WI38 (cell line): ENCODE measurements at regions not wholly inside any gene's neighbourhood (a gene's known extent, or its start where the extent isn't known, plus 50 kb on each side); places are given as distances from the start of the nearest gene placed in this dataset.

Experiments used
- H3K4me3 ChIP-seq: 2 replicates; pipeline ENCODE4 v1.5.1; 2011; ENCODE audit warnings: low read depth, mild to moderate bottlenecking, control low read depth, low read length
- TF ChIP-seq, protein P1 (sequence below): IDR thresholded peaks from 2 replicates; pipeline ENCODE4 v1.5.1; 2012; ENCODE audit warnings: low read depth, mild to moderate bottlenecking, control low read depth, low read length

DNA sequence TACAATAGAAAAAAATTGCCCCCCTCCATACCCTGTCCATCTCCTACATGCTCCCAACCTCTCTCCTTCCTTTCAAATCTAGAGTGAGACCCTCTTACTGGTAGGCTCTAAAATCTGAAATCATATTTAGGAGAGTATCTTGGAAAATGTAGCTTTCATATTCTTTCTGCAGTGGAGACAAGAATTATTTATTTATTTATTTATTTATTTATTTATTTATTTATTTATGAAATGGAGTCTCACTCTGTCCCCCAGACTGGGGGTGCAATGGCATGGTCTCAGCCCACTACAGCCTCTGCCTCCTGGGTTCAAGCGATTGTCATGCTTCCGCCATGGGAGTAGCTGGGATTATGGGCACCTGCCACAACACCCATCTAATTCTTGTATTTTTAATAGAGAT is 174.1 kb upstream of the MYO16 start:
- H3K4me3 ChIP-seq = no peak overlapping the region
- TF ChIP-seq, protein P1, sequence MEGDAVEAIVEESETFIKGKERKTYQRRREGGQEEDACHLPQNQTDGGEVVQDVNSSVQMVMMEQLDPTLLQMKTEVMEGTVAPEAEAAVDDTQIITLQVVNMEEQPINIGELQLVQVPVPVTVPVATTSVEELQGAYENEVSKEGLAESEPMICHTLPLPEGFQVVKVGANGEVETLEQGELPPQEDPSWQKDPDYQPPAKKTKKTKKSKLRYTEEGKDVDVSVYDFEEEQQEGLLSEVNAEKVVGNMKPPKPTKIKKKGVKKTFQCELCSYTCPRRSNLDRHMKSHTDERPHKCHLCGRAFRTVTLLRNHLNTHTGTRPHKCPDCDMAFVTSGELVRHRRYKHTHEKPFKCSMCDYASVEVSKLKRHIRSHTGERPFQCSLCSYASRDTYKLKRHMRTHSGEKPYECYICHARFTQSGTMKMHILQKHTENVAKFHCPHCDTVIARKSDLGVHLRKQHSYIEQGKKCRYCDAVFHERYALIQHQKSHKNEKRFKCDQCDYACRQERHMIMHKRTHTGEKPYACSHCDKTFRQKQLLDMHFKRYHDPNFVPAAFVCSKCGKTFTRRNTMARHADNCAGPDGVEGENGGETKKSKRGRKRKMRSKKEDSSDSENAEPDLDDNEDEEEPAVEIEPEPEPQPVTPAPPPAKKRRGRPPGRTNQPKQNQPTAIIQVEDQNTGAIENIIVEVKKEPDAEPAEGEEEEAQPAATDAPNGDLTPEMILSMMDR = no peak

DNA sequence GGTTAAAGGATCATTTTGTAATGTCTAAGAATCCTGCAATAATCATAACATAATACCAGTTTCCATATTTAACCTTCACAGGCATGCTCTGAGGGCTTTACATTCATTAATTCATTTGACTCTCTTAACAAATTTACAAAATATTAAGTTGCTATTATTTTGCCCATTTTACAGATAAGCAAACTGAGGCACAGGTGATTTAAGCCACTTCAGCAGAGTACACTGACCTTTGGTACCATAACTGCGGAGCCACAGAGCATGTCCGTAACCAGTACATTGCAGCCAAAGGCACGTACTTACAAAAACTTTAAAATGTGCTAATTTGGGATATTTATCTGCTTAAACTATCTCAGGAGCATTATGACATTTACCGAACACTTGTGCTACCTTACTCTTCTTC is 169.4 kb upstream of the MYO16 start:
- H3K4me3 ChIP-seq = no peak overlapping the region
- TF ChIP-seq, protein P1 = no peak

DNA sequence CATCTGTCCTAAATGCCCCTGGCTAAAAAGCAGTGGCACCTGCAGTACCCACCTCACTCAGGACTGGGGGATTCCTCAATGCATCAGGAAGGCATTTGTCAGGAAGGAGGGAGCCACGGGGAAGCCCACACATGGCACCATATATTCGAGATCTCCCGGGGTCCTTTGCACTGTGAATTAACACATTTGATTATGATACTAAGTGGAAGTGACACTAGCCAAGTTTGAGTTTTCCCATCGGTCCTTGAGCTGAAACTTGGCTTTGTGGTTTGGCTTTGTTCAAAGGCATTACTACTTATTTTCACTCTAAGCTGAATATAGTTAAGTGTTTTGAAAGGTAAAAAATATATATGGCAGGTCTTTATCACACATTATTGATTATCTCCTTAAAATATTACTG is 168.7 kb upstream of the MYO16 start:
- TF ChIP-seq, protein P1 = no peak

DNA sequence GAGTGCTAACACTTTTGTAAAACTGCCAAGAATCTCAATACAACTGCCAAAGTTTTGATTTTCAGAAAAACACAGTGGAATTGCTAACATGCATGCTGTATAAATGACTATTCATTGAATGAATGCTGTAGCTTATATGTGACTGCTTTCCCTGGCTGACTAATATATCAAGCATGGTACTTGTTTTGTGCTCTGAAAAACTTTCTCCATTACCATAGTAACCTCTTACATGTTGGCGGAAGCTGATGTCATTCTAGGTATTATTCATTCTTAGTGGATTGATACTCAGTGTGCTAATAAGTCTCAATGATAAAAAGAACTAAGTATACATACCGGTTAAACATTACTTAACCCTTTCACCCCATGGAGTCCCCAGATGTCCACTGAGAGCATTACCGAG is 166.1 kb upstream of the MYO16 start:
- no peak overlapping the region for H3K4me3 ChIP-seq
- TF ChIP-seq, protein P1 = no peak

More for the DNA sequence above, 168.7 kb upstream of the MYO16 start:
- H3K4me3 ChIP-seq = no peak overlapping the region

DNA sequence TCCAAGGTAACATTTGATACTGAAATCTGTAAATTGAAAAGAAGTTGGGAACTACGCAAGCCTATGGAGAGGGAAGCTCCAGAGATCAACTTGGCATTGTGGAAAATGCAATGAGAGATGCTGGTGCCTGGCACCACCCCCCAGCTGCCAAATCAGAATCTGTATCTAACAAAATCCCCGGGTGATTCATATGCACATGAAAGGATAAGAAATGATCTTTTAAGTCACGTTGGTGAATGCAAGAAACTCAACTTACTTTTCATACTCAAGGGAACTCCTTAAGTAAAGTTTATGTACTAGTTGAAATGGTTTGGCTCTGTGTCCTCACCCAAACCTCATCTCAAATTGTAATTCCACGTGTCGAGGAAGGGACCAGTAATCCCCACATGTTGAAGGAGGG is 158.5 kb upstream of the MYO16 start:
- TF ChIP-seq, protein P1 = no peak
- no peak overlapping the region for H3K4me3 ChIP-seq

DNA sequence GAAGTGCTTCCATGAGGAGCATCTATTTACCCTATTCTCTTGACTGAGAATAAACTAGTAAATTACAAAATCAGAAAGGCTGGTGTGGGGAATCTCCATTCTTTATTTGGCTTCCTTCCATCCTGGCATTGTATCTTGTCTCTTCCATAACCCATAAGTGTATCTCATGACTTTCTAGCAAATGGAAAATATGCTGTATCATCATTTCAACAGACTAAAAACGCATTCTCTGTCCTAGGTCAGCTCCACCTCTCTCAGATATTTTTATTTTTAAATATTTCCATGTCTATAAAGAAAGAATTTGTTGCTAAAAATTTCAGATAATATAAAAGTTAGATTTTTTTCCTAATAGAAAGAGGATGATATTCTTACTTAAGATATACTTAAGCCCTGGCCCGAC is 154.2 kb upstream of the MYO16 start:
- TF ChIP-seq, protein P1 = no peak
- no peak overlapping the region for H3K4me3 ChIP-seq

DNA sequence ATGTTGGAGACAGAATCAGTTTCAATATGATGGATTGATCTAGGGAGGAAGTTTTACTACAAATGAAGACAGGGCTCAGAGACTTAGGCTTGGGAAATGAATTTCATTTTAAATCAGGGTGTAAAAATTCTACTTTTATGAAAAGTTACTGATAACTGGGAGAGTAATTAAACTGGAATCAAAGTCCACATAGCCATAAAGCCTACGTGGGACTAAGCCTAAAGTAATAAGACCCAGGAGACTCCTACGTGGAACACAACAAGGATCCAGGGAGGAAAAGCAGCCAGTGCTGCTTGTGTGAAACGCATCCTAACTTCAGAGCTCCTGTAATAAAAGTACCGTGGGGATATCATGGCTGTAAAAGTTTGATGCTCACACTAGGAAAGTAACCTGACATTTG is 152.0 kb upstream of the MYO16 start:
- no peak overlapping the region for H3K4me3 ChIP-seq
- TF ChIP-seq, protein P1 = no peak
